ENCODE measurements at regions not wholly inside any gene's neighbourhood (a gene's known extent, or its start where the extent isn't known, plus 50 kb on each side); places are given as distances from the start of the nearest gene placed in this dataset.

DNA sequence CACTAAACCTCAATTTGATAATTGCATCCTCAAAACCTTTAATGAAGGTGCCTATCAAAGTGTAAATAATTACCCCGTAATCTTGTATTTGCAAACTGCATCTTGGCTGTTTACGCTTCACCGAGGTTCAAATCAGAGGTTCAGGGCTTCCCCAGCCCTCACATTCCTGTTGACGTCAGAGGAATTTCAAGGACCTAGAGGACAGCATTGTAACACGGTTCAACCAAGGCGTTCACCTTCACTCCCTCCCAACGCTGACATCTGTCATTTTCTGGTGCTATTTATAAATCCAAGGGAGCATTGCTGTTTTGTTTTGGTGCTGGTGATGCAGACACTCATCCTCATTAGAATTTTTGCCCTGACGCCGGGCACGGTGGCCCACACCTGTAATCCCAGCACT lies 691.6 kb upstream of the RBFOX1 start:
- Histone ChIP-seq H3K9me2 (ENCODE audit: insufficient read depth, low read length) (no peaks in the 10 kb centered on the region), H3K4me3 (ENCODE audit: low read depth, low read length, poor library complexity, severe bottlenecking) (no peak overlapping the region), H4K20me1 (ENCODE audit: insufficient read depth, low read length) (no peaks in the 10 kb centered on the region), H3K79me2 (ENCODE audit: insufficient read depth, low read depth, low read length) (no peaks in the 10 kb centered on the region), H3K27ac (ENCODE audit: low read depth, low read length, poor library complexity, severe bottlenecking) (no peak overlapping the region), H3K9me3 (ENCODE audit: low read length) (no peaks in the 10 kb centered on the region), H3K4me1 (ENCODE audit: insufficient read depth, low read length, poor library complexity, severe bottlenecking) (no peaks in the 10 kb centered on the region), H3K36me3 (ENCODE audit: insufficient read depth, low read length) (no peaks in the 10 kb centered on the region), H3K4me2 (ENCODE audit: low read length) (no peak overlapping the region), H2AFZ (ENCODE audit: low read length) (no peak overlapping the region)
- CTCF ChIA-PET (ENCODE audit: unreplicated experiment): no interaction called here
- intact Hi-C loops (cut with micrococcal nuclease; ENCODE audit: unreplicated experiment): no loop called here
- no peak for DNase-seq (ENCODE audit: low spot score)
- no TSS peak for BruUV-seq (replicated peaks)
- POLR2A ChIA-PET: no interaction called here
- TF ChIP-seq CTCF (conservative IDR thresholded peaks at IDR 0.05; ENCODE audit: low read length) (no peak), EZH2phosphoT487 (IDR thresholded peaks at IDR 0.05; ENCODE audit: borderline replicate concordance, low read depth, low read length) (no peak)

DNA sequence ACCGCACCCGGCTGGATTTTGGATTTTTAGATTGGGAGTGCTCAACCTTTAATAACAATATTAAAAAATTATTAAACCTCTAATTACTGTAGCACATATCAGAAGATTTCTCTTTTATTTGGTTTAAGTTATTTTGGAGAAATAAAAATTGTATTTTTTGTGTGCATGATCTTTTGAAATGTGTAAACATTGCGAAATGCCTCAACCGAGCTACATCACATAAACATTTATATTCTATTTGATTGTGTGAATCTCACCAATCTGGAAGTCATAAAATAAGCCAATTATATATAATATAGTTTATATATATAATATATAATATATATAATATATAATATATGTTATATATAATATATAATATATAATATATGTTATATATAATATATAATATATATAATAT lies 696.2 kb upstream of the RBFOX1 start:
- Histone ChIP-seq H3K9me2 (ENCODE audit: insufficient read depth, low read length) (no peaks in the 10 kb centered on the region), H3K27ac (ENCODE audit: low read depth, low read length, poor library complexity, severe bottlenecking) (no peak overlapping the region), H2AFZ (ENCODE audit: low read length) (no peak overlapping the region), H3K9me3 (ENCODE audit: low read length) (no peaks in the 10 kb centered on the region), H4K20me1 (ENCODE audit: insufficient read depth, low read length) (no peaks in the 10 kb centered on the region), H3K4me3 (ENCODE audit: low read depth, low read length, poor library complexity, severe bottlenecking) (no peak overlapping the region), H3K4me1 (ENCODE audit: insufficient read depth, low read length, poor library complexity, severe bottlenecking) (no peaks in the 10 kb centered on the region), H3K4me2 (ENCODE audit: low read length) (no peak overlapping the region), H3K79me2 (ENCODE audit: insufficient read depth, low read depth, low read length) (no peaks in the 10 kb centered on the region), H3K36me3 (ENCODE audit: insufficient read depth, low read length) (no peaks in the 10 kb centered on the region)
- BruUV-seq (replicated peaks): no TSS peak
- POLR2A ChIA-PET: no interaction called here
- no peak for TF ChIP-seq CTCF (conservative IDR thresholded peaks at IDR 0.05; ENCODE audit: low read length)
- no peak for TF ChIP-seq EZH2phosphoT487 (IDR thresholded peaks at IDR 0.05; ENCODE audit: borderline replicate concordance, low read depth, low read length)
- intact Hi-C loops (cut with micrococcal nuclease; ENCODE audit: unreplicated experiment): no loop called here
- no peak for DNase-seq (ENCODE audit: low spot score)
- CTCF ChIA-PET (ENCODE audit: unreplicated experiment): no interaction called here

DNA sequence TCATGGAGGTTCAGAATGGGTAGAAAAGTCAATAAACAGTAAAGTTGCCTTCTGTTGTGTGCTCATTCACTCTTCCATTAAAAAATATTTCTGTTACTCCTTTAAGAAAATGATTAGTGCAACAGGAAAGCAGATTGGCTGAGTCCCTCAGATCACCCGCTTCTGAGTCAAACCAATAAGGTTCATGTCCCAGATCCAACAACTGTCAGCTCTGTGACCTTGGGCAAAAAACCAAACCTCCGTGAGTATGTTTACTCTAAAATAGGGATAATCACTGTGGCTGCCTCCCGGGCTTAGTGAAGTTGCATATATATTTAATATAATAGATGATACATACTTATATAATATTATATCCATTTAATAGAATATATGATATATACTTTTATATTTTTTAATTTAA lies 698.5 kb upstream of the RBFOX1 start:
- Histone ChIP-seq H3K4me3 (ENCODE audit: low read depth, low read length, poor library complexity, severe bottlenecking) (no peak overlapping the region), H4K20me1 (ENCODE audit: insufficient read depth, low read length) (no peaks in the 10 kb centered on the region), H3K79me2 (ENCODE audit: insufficient read depth, low read depth, low read length) (no peaks in the 10 kb centered on the region), H3K27ac (ENCODE audit: low read depth, low read length, poor library complexity, severe bottlenecking) (no peak overlapping the region), H3K4me1 (ENCODE audit: insufficient read depth, low read length, poor library complexity, severe bottlenecking) (no peaks in the 10 kb centered on the region), H3K9me2 (ENCODE audit: insufficient read depth, low read length) (no peaks in the 10 kb centered on the region), H3K9me3 (ENCODE audit: low read length) (no peaks in the 10 kb centered on the region), H3K4me2 (ENCODE audit: low read length) (no peak overlapping the region), H2AFZ (ENCODE audit: low read length) (no peak overlapping the region), H3K36me3 (ENCODE audit: insufficient read depth, low read length) (no peaks in the 10 kb centered on the region)
- intact Hi-C loops (cut with micrococcal nuclease; ENCODE audit: unreplicated experiment): no loop called here
- ChIA-PET POLR2A (no interaction called here), CTCF (ENCODE audit: unreplicated experiment) (no interaction called here)
- no peak for TF ChIP-seq EZH2phosphoT487 (IDR thresholded peaks at IDR 0.05; ENCODE audit: borderline replicate concordance, low read depth, low read length)
- TF ChIP-seq CTCF (conservative IDR thresholded peaks at IDR 0.05; ENCODE audit: low read length): no peak
- DNase-seq (ENCODE audit: low spot score): no peak
- no TSS peak for BruUV-seq (replicated peaks)
